ENCODE measurements at regions not wholly inside any gene's neighbourhood (a gene's known extent, or its start where the extent isn't known, plus 50 kb on each side); places are given as distances from the start of the nearest gene placed in this dataset.

DNA sequence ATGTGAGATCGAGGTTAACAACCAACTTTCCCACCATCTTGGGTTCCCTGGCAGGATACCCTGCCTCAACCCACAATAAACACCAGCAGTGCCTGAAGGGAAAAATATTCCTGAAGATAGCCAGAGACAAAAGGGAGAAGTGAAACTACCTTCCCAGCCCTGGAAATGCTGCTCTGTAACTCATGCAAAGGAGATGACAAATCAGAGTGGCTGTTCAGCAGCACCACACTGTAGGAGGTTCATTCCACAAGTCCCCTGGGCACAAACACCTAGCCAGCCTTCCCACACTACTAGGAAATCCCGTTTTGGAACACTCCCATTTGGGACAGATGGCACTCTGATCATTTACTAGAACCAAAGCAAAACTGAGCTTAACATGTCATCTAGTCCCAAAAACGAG lies 190.7 kb upstream of the RBBP8 start:
- H3K9ac ChIP-seq (ENCODE audit: low read depth, low read length, poor library complexity, severe bottlenecking): no peak overlapping the region
- peaks cover 12% of the 10 kb centered on the region for H3K4me1 ChIP-seq (ENCODE audit: insufficient read depth, low read length, poor library complexity, severe bottlenecking)
- H3K9me3 ChIP-seq (ENCODE audit: insufficient read depth, low read depth, low read length): no peaks in the 10 kb centered on the region
- H2AFZ ChIP-seq (ENCODE audit: low read length): no peak overlapping the region
- no peaks in the 10 kb centered on the region for H3K79me2 ChIP-seq (ENCODE audit: insufficient read depth, low read length)
- H3K4me2 ChIP-seq (ENCODE audit: low read depth, low read length, poor library complexity, severe bottlenecking): no peak overlapping the region
- H3K4me3 ChIP-seq (ENCODE audit: low read length, poor library complexity, severe bottlenecking): no peak overlapping the region
- no peaks in the 10 kb centered on the region for H3K27me3 ChIP-seq (ENCODE audit: insufficient read depth, low read length, poor library complexity, severe bottlenecking)
- no peaks in the 10 kb centered on the region for H3K9me2 ChIP-seq (replicated peaks; ENCODE audit: low read depth, low read length)
- no peaks in the 10 kb centered on the region for H3F3A ChIP-seq (ENCODE audit: low read depth)
- H3K36me3 ChIP-seq (ENCODE audit: insufficient read depth, low read length): no peaks in the 10 kb centered on the region
- TF ChIP-seq, protein P1, sequence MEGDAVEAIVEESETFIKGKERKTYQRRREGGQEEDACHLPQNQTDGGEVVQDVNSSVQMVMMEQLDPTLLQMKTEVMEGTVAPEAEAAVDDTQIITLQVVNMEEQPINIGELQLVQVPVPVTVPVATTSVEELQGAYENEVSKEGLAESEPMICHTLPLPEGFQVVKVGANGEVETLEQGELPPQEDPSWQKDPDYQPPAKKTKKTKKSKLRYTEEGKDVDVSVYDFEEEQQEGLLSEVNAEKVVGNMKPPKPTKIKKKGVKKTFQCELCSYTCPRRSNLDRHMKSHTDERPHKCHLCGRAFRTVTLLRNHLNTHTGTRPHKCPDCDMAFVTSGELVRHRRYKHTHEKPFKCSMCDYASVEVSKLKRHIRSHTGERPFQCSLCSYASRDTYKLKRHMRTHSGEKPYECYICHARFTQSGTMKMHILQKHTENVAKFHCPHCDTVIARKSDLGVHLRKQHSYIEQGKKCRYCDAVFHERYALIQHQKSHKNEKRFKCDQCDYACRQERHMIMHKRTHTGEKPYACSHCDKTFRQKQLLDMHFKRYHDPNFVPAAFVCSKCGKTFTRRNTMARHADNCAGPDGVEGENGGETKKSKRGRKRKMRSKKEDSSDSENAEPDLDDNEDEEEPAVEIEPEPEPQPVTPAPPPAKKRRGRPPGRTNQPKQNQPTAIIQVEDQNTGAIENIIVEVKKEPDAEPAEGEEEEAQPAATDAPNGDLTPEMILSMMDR (conservative IDR thresholded peaks at IDR 0.05; ENCODE audit: low read length): no peak
- no peak for TF ChIP-seq EZH2phosphoT487 (IDR thresholded peaks at IDR 0.05; ENCODE audit: borderline replicate concordance)
- no peaks in the 10 kb centered on the region for H4K20me1 ChIP-seq (ENCODE audit: insufficient read depth, low read length, poor library complexity, severe bottlenecking)

- no peaks in the 10 kb centered on the region for H3K27me3 ChIP-seq (ENCODE audit: insufficient read depth, low read length, poor library complexity, severe bottlenecking)
- H3F3A ChIP-seq (ENCODE audit: low read depth): no peaks in the 10 kb centered on the region
- TF ChIP-seq, protein P1 (conservative IDR thresholded peaks at IDR 0.05; ENCODE audit: low read length): no peak
- no peak for TF ChIP-seq EZH2phosphoT487 (IDR thresholded peaks at IDR 0.05; ENCODE audit: borderline replicate concordance)
- H3K36me3 ChIP-seq (ENCODE audit: insufficient read depth, low read length): no peaks in the 10 kb centered on the region
- H3K4me2 ChIP-seq (ENCODE audit: low read depth, low read length, poor library complexity, severe bottlenecking): no peak overlapping the region
- no peak overlapping the region for H3K4me3 ChIP-seq (ENCODE audit: low read length, poor library complexity, severe bottlenecking)
- H2AFZ ChIP-seq (ENCODE audit: low read length): no peak overlapping the region
- H3K4me1 ChIP-seq (ENCODE audit: insufficient read depth, low read length, poor library complexity, severe bottlenecking): peaks cover 11% of the 10 kb centered on the region
- no peak overlapping the region for H3K9ac ChIP-seq (ENCODE audit: low read depth, low read length, poor library complexity, severe bottlenecking)
- H4K20me1 ChIP-seq (ENCODE audit: insufficient read depth, low read length, poor library complexity, severe bottlenecking): no peaks in the 10 kb centered on the region
- H3K9me3 ChIP-seq (ENCODE audit: insufficient read depth, low read depth, low read length): no peaks in the 10 kb centered on the region
- H3K79me2 ChIP-seq (ENCODE audit: insufficient read depth, low read length): no peaks in the 10 kb centered on the region
- H3K9me2 ChIP-seq (replicated peaks; ENCODE audit: low read depth, low read length): no peaks in the 10 kb centered on the region
Measured at GRCh38 chr18:22745966-22746365, 187.2 kb upstream of the RBBP8 start.

DNA sequence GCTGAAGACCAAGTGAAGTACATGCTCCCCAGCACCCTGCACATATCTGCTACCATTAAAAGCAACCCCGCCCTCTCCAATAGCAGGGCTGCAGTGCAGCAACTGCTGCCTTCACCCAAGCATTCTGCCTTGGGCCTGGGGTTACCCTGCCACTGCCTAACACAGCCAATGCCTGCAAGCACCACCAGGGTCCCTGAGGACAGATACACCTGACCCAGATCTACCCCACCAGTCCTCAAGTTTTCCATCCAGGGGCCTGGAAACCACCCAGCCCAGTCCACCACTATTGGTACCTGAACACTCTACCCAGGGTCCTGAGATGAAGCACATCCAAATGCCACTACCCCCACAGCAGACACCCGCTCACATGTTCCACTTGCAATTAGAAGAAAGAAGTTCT lies 181.1 kb upstream of the RBBP8 start:
- Histone ChIP-seq H3K27me3 (ENCODE audit: insufficient read depth, low read length, poor library complexity, severe bottlenecking) (no peaks in the 10 kb centered on the region), H3K9ac (ENCODE audit: low read depth, low read length, poor library complexity, severe bottlenecking) (no peak overlapping the region), H3K4me2 (ENCODE audit: low read depth, low read length, poor library complexity, severe bottlenecking) (no peak overlapping the region), H3K4me3 (ENCODE audit: low read length, poor library complexity, severe bottlenecking) (no peak overlapping the region), H3K9me2 (replicated peaks; ENCODE audit: low read depth, low read length) (no peaks in the 10 kb centered on the region), H3F3A (ENCODE audit: low read depth) (no peaks in the 10 kb centered on the region), H3K36me3 (ENCODE audit: insufficient read depth, low read length) (no peaks in the 10 kb centered on the region), H3K79me2 (ENCODE audit: insufficient read depth, low read length) (no peaks in the 10 kb centered on the region), H4K20me1 (ENCODE audit: insufficient read depth, low read length, poor library complexity, severe bottlenecking) (no peaks in the 10 kb centered on the region), H2AFZ (ENCODE audit: low read length) (no peak overlapping the region), H3K4me1 (ENCODE audit: insufficient read depth, low read length, poor library complexity, severe bottlenecking) (no peaks in the 10 kb centered on the region), H3K9me3 (ENCODE audit: insufficient read depth, low read depth, low read length) (no peaks in the 10 kb centered on the region)
- TF ChIP-seq, protein P1 (conservative IDR thresholded peaks at IDR 0.05; ENCODE audit: low read length): no peak
- no peak for TF ChIP-seq EZH2phosphoT487 (IDR thresholded peaks at IDR 0.05; ENCODE audit: borderline replicate concordance)
